H1 (cell line): ENCODE measurements at regions not wholly inside any gene's neighbourhood (a gene's known extent, or its start where the extent isn't known, plus 50 kb on each side); places are given as distances from the start of the nearest gene placed in this dataset.

Experiments used
- CTCF ChIA-PET: fragments of 300-600 bp; sonication (Branson Sonifier 250); formaldehyde crosslinking; loops from one replicate; lab custom pipeline; 2021; ENCODE audit not compliant: partially characterized antibody; lab: Charles Lee
- POLR2A ChIA-PET: fragments of 300-600 bp; sonication (Branson Sonifier 250); formaldehyde crosslinking; loops from one replicate; lab custom pipeline; 2021; ENCODE audit warnings: inconsistent platforms; ENCODE audit not compliant: partially characterized antibody; lab: Charles Lee
- DNase-seq, 2 experiments: peaks; one replicate each; pipeline versions ENCODE4 v3.0.0 to v3.0.0-alpha.2; 2010 to 2022; ENCODE audit warnings: low spot score in 2 of 2, low read depth in 1 of 2, mixed read lengths in 1 of 2
- FAIRE-seq: peaks from 2 replicates; lab custom pipeline; 2011; peaks lifted over from hg19 to GRCh38; lab: Jason Lieb, UNC
- H2AFZ ChIP-seq: 2 replicates; pipeline ENCODE4 v1.8.1; 2012; ENCODE audit warnings: low read length, inconsistent platforms
- H2AK5ac ChIP-seq: 2 replicates; pipeline ENCODE4 v1.6.1; 2013; ENCODE audit warnings: low read depth, low read length
- H2BK120ac ChIP-seq: replicated peaks from 2 replicates; pipeline ENCODE3; 2013; ENCODE audit warnings: low read depth, low read length, inconsistent platforms
- H2BK12ac ChIP-seq: 2 replicates; pipeline ENCODE4 v1.6.1; 2013; ENCODE audit warnings: low read depth, low read length
- H2BK15ac ChIP-seq: 2 replicates; pipeline ENCODE4 v1.6.1; 2013; ENCODE audit warnings: low read length
- H2BK20ac ChIP-seq: 2 replicates; pipeline ENCODE4 v1.6.1; 2013; ENCODE audit warnings: low read length
- H2BK5ac ChIP-seq: 2 replicates; pipeline ENCODE4 v1.6.1; 2013; ENCODE audit warnings: low read depth, low read length
- H3K14ac ChIP-seq: 2 replicates; pipeline ENCODE4 v1.6.1; 2013; ENCODE audit warnings: inconsistent platforms; ENCODE audit not compliant: insufficient read length
- H3K18ac ChIP-seq: 2 replicates; pipeline ENCODE4 v1.6.1; 2013; ENCODE audit warnings: low read length; ENCODE audit errors: extremely low read depth
- H3K23ac ChIP-seq: 2 replicates; pipeline ENCODE4 v1.6.1; 2013; ENCODE audit warnings: inconsistent platforms; ENCODE audit not compliant: insufficient read length
- H3K23me2 ChIP-seq: 2 replicates; pipeline ENCODE4 v1.6.1; 2013; ENCODE audit warnings: low read depth, low read length
- H3K27ac ChIP-seq: 2 replicates; pipeline ENCODE4 v1.6.1; 2011; ENCODE audit warnings: low read depth, low read length, inconsistent platforms
- H3K27me3 ChIP-seq, 4 experiments: replicated peaks in 1 of 4; 1 replicate in 1 of 4; 2 replicates in 3 of 4; pipeline versions ENCODE4 v1.6.1 to v1.8.1; 2011 to 2013; ENCODE audit warnings: low read length in 3 of 4, mild to moderate bottlenecking in 3 of 4, inconsistent platforms in 2 of 4, mixed read lengths in 2 of 4, moderate library complexity in 1 of 4; ENCODE audit not compliant: control insufficient read depth in 3 of 4, insufficient read depth in 3 of 4; ENCODE audit errors: extremely low read depth in 1 of 4
- H3K36me3 ChIP-seq, 4 experiments: 2 replicates each; pipeline versions ENCODE4 v1.6.1 to v1.8.1; 2011 to 2013; ENCODE audit warnings: mild to moderate bottlenecking in 4 of 4, low read length in 3 of 4, moderate library complexity in 2 of 4, control low read depth in 1 of 4, inconsistent platforms in 1 of 4; ENCODE audit not compliant: insufficient read depth in 4 of 4, control insufficient read depth in 2 of 4
- H3K4ac ChIP-seq: replicated peaks from 2 replicates; pipeline ENCODE3; 2013; ENCODE audit warnings: low read length, low read depth, mixed read lengths, inconsistent platforms; ENCODE audit not compliant: insufficient read length
- H3K4me1 ChIP-seq, 4 experiments: replicated peaks in 1 of 4; 1 replicate in 1 of 4; 2 replicates in 3 of 4; pipeline versions ENCODE4 v1.6.1 to v1.8.1; 2011 to 2013; ENCODE audit warnings: low read length in 3 of 4, inconsistent platforms in 2 of 4, mixed read lengths in 1 of 4; ENCODE audit not compliant: insufficient read depth in 4 of 4, control insufficient read depth in 3 of 4
- H3K4me2 ChIP-seq, 2 experiments: 2 replicates each; pipeline versions ENCODE4 v1.6.1 to v1.8.1; 2011 to 2013; ENCODE audit warnings: low read depth in 2 of 2, low read length in 2 of 2, control low read depth in 1 of 2, inconsistent platforms in 1 of 2, mild to moderate bottlenecking in 1 of 2; ENCODE audit not compliant: insufficient read depth in 1 of 2
- H3K4me3 ChIP-seq, 4 experiments: fragments of 200-600, 300-600 bp in 1 of 4; sonication (generic), shearing (Covaris generic), sonication (Bioruptor Twin) in 1 of 4; 2 replicates each; pipeline versions ENCODE4 v1.5.1 to v1.8.1; 2011 to 2016; ENCODE audit warnings: low read length in 4 of 4, low read depth in 3 of 4, control low read depth in 2 of 4, inconsistent platforms in 2 of 4, mild to moderate bottlenecking in 2 of 4, mixed read lengths in 1 of 4, moderate library complexity in 1 of 4; ENCODE audit not compliant: insufficient read depth in 2 of 4; ENCODE audit errors: extremely low read depth in 1 of 4
- H3K56ac ChIP-seq: replicated peaks from 2 replicates; pipeline ENCODE3; 2013; ENCODE audit warnings: low read depth, mild to moderate bottlenecking, mixed read lengths, low read length, inconsistent platforms; ENCODE audit not compliant: insufficient read length
- H3K79me1 ChIP-seq: 2 replicates; pipeline ENCODE4 v1.6.1; 2013; ENCODE audit warnings: low read depth, low read length, control low read depth
- H3K79me2 ChIP-seq, 2 experiments: 2 replicates each; pipeline versions ENCODE4 v1.6.1 to v1.8.1; 2012 to 2013; ENCODE audit warnings: low read length in 2 of 2, mild to moderate bottlenecking in 2 of 2, inconsistent platforms in 1 of 2; ENCODE audit not compliant: insufficient read depth in 2 of 2, control insufficient read depth in 1 of 2
- H3K9ac ChIP-seq, 4 experiments: replicated peaks in 1 of 4; 1 replicate in 1 of 4; 2 replicates in 3 of 4; pipeline versions ENCODE4 v1.6.1 to v1.8.1; 2011 to 2013; ENCODE audit warnings: low read depth in 3 of 4, low read length in 3 of 4, control low read depth in 2 of 4, mild to moderate bottlenecking in 2 of 4, moderate library complexity in 2 of 4, inconsistent platforms in 1 of 4; ENCODE audit errors: extremely low read depth in 1 of 4
- H3K9me3 ChIP-seq, 2 experiments: 2 replicates each; pipeline versions ENCODE4 v1.6.1 to v1.8.1; 2012 to 2013; ENCODE audit warnings: mild to moderate bottlenecking in 2 of 2, moderate library complexity in 2 of 2, control low read depth in 1 of 2, inconsistent platforms in 1 of 2, low read depth in 1 of 2, low read length in 1 of 2, mixed read lengths in 1 of 2; ENCODE audit not compliant: insufficient read depth in 2 of 2
- H4K20me1 ChIP-seq, 2 experiments: replicated peaks in 1 of 2; 2 replicates each; pipeline versions ENCODE3 to v1.8.1; 2011 to 2013; ENCODE audit warnings: inconsistent platforms in 2 of 2, low read length in 2 of 2, mild to moderate bottlenecking in 1 of 2; ENCODE audit not compliant: insufficient read depth in 2 of 2, control insufficient read depth in 1 of 2
- H4K5ac ChIP-seq: 2 replicates; pipeline ENCODE4 v1.6.1; 2013; ENCODE audit warnings: low read length, low read depth, mixed read lengths, inconsistent platforms; ENCODE audit not compliant: insufficient read length
- H4K8ac ChIP-seq: 2 replicates; pipeline ENCODE4 v1.8.0; 2013; ENCODE audit warnings: mild to moderate bottlenecking, moderate library complexity, low read length, inconsistent platforms; ENCODE audit not compliant: insufficient read depth; ENCODE audit errors: extremely low read depth
- H4K91ac ChIP-seq: replicated peaks from 2 replicates; pipeline ENCODE3; 2013; ENCODE audit warnings: low read length, mixed read lengths, inconsistent platforms; ENCODE audit not compliant: insufficient read length
- ASH2L ChIP-seq: fragments of 200-600, 300-600 bp; sonication (generic); IDR thresholded peaks from one replicate; pipeline ENCODE4 v1.7.1; 2017; ENCODE audit warnings: low read length
- CBX5 ChIP-seq: fragments of 300-800, 300-1000 bp; sonication (generic); IDR thresholded peaks from 2 replicates; pipeline ENCODE4 v1.7.1; 2016; ENCODE audit warnings: antibody characterized with exemption, low read length, low read depth
- CBX8 ChIP-seq: fragments of 300-800, 300-1000 bp; sonication (generic); IDR thresholded peaks from 2 replicates; pipeline ENCODE4 v1.7.1; 2016; ENCODE audit warnings: low read depth, low read length, borderline replicate concordance
- E2F6 ChIP-seq: IDR thresholded peaks from 2 replicates; pipeline ENCODE4 v1.6.1; 2012; ENCODE audit warnings: inconsistent platforms
- EGR1 ChIP-seq: IDR thresholded peaks from 2 replicates; pipeline ENCODE4 v1.6.1; 2011; ENCODE audit warnings: low read depth, low read length, borderline replicate concordance
- KDM1A ChIP-seq: fragments of 200-600, 300-600 bp; sonication (generic); IDR thresholded peaks from 2 replicates; pipeline ENCODE4 v1.7.1; 2016; ENCODE audit warnings: mild to moderate bottlenecking, low read length, borderline replicate concordance
- KDM4A ChIP-seq: IDR thresholded peaks from one replicate; pipeline ENCODE4 v1.7.1; 2012; ENCODE audit warnings: low read depth, mild to moderate bottlenecking, moderate library complexity, low read length, inconsistent platforms; ENCODE audit not compliant: severe bottlenecking
- MAFK ChIP-seq: IDR thresholded peaks from 2 replicates; pipeline ENCODE4 v1.6.1; 2012; ENCODE audit warnings: low read depth, mild to moderate bottlenecking, improper control_type of control experiment, low read length
- NANOG ChIP-seq: IDR thresholded peaks from 2 replicates; pipeline ENCODE4 v1.6.1; 2011; ENCODE audit warnings: low read length, low read depth, mild to moderate bottlenecking, inconsistent platforms; ENCODE audit not compliant: insufficient read depth, poor library complexity, severe bottlenecking
- SP4 ChIP-seq: IDR thresholded peaks from 2 replicates; pipeline ENCODE4 v1.6.1; 2012; ENCODE audit warnings: low read length, inconsistent platforms
- TAF7 ChIP-seq: optimal IDR thresholded peaks from 2 replicates; pipeline ENCODE3; 2011; ENCODE audit warnings: low read depth, mild to moderate bottlenecking, inconsistent platforms, low read length, moderate library complexity, borderline replicate concordance
- TCF12 ChIP-seq: IDR thresholded peaks from 2 replicates; pipeline ENCODE4 v1.6.1; 2011; ENCODE audit warnings: low read depth, mild to moderate bottlenecking, low read length
- WGBS, 2 experiments: shearing (Covaris generic) in 1 of 2; methylation state at CpG; one replicate each; pipeline versions ENCODE4 v1.1.6 to v1.1.7; 2013 to 2015; ENCODE audit warnings: low lambda C conversion rate in 2 of 2, mixed read lengths in 2 of 2, inconsistent platforms in 1 of 2, low coverage in 1 of 2, missing lambda C conversion rate in 1 of 2; ENCODE audit not compliant: insufficient replicate concordance in 2 of 2, insufficient coverage in 1 of 2, insufficient read length in 1 of 2; ENCODE audit errors: extremely low coverage in 1 of 2, missing lambda C conversion rate in 1 of 2; 5-methylcytosine and 5-hydroxymethylcytosine counted together

DNA sequence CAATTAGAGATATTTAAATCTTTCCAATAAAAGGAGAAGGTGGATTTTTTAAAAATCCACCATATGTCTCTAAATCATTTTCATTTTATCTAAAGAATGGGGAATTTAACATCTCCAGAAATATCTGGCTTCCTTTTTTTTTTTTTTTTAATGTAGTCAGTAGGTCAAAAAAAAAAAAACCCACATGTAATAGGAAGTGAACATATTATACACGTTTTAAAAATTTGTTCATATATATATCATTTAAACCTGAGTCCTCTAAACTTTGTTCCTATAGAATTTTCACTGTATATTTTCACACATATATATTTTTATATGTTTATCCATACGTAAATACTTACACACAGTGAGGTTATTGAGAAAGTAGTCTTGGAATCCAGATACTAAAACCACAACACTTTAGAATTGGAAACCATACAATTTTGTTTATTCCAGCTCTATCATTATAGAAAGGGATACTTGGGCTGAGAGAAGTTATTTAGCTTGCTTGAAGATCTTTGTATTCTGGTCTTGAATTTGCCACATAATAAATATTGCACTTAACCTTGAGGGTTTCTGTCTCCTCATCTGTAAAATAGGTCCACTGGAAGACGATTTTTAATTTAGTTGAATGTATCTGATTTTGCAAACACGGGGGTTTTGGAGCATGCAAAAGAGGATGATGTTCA, 62.1 kb upstream of the ZNF217 start:
- Histone ChIP-seq H3K56ac (no peak overlapping the region), H3K9me3 (no peaks in the 10 kb centered on the region), H3K36me3 (no peaks in the 10 kb centered on the region), H3K14ac (no peak overlapping the region), H3K23ac (no peak overlapping the region), H2AFZ (no peak overlapping the region; the same call in 1 of the 2 replicates), H2BK120ac (no peak overlapping the region), H3K79me2 (no peaks in the 10 kb centered on the region), H2BK5ac (no peak overlapping the region), H4K20me1 (no peaks in the 10 kb centered on the region), H3K79me1 (no peaks in the 10 kb centered on the region), H4K5ac (no peak overlapping the region), H4K91ac (no peak overlapping the region), H4K8ac (no peak overlapping the region), H3K18ac (no peak overlapping the region), H2AK5ac (no peak overlapping the region), H3K27ac (no peak overlapping the region), H3K4me3 (no peak overlapping the region), H2BK15ac (no peak overlapping the region), H2BK20ac (no peak overlapping the region), H3K23me2 (no peaks in the 10 kb centered on the region; the same call in 1 of the 2 replicates), H3K4me1 (peaks cover 0 to 9% (median 6%) of the 10 kb centered on the region in 4 experiments; a peak in 3 of 7 replicates), H3K9ac (no peak overlapping the region), H3K4ac (no peak overlapping the region), H3K27me3 (no peaks in the 10 kb centered on the region), H2BK12ac (no peak overlapping the region), H3K4me2 (no peak overlapping the region)
- 84% methylated on average over 4 of the region's 4 CpGs; no CpG with 5 or more reads in 1 of the 2 experiments for WGBS, 2 experiments
- DNase-seq (no peak), FAIRE-seq (no peak)
- ChIA-PET CTCF (no interaction called here), POLR2A (no interaction called here)
- TF ChIP-seq MAFK (no peak), NANOG (no peak), SP4 (no peak), CBX5 (no peak), KDM4A (no peak), KDM1A (no peak), CBX8 (no peak), TCF12 (no peak), E2F6 (no peak), EGR1 (no peak), TAF7 (no peak), ASH2L (no peak)
